K562 (cell line): ENCODE measurements at regions not wholly inside any gene's neighbourhood (a gene's known extent, or its start where the extent isn't known, plus 50 kb on each side); places are given as distances from the start of the nearest gene placed in this dataset.

Experiments
- ATAC-seq: fragments of 200-7000 bp; cut with Tn5 transposase; 3 replicates; pipeline ENCODE4 v1.9.1; 2020; ENCODE audit warnings: moderate library complexity
- BruUV-seq: library from RNA; stranded (reverse); fragments of 400-500 nt; replicated peaks from 2 replicates; lab custom pipeline; 2021; lab: Mats Ljungman, UMichigan
- CTCF ChIA-PET: fragments of 300-600 bp; formaldehyde crosslinking; extraction: SDS; loops from one replicate; lab custom pipeline; 2021; ENCODE audit warnings: low intra/inter-chr PET ratio; lab: Yijun Ruan, JAX
- POLR2A ChIA-PET: fragments of 300-600, 350-650 bp; sonication (Branson Sonifier 250); formaldehyde crosslinking; extraction: SDS; loops from one replicate; lab custom pipeline; 2021; ENCODE audit warnings: antibody characterized with exemption, inconsistent platforms; lab: Yijun Ruan, JAX
- DNase-seq, 4 experiments: peaks; one replicate each; pipeline versions ENCODE4 v3.0.0 to v3.0.0-alpha.2; 2011 to 2018; ENCODE audit warnings: low spot score in 3 of 4, mixed read lengths in 3 of 4; ENCODE audit errors: extremely low read depth in 1 of 4
- FAIRE-seq: peaks from 2 replicates; lab custom pipeline; 2011; peaks lifted over from hg19 to GRCh38; lab: Jason Lieb, UNC
- H2AFZ ChIP-seq: 2 replicates; pipeline ENCODE4 v1.6.0; 2011; ENCODE audit warnings: low read depth, low read length, control low read depth, inconsistent platforms
- H3K27ac ChIP-seq: fragments of 200-600 bp; 3 replicates; pipeline ENCODE4 v1.8.0; 2011; ENCODE audit warnings: low read depth, mild to moderate bottlenecking, control low read depth, inconsistent platforms, low read length, moderate library complexity, mixed read lengths; ENCODE audit errors: extremely low read depth
- H3K27me3 ChIP-seq, 2 experiments: fragments of 300-600 bp in 1 of 2; 2 replicates in 1 of 2; 3 replicates in 1 of 2; pipeline versions ENCODE4 v1.6.0 to v1.8.0; 2011; ENCODE audit warnings: inconsistent platforms in 2 of 2, low read length in 2 of 2, mild to moderate bottlenecking in 1 of 2, mixed read lengths in 1 of 2, moderate library complexity in 1 of 2; ENCODE audit not compliant: control insufficient read depth in 2 of 2, insufficient read depth in 2 of 2
- H3K36me3 ChIP-seq: fragments of 300-600 bp; 3 replicates; pipeline ENCODE4 v1.8.0; 2011; ENCODE audit warnings: mild to moderate bottlenecking, low read length, inconsistent platforms; ENCODE audit not compliant: control insufficient read depth, insufficient read depth
- H3K4me1 ChIP-seq, 2 experiments: fragments of 200-600 bp in 1 of 2; replicated peaks in 1 of 2; 2 replicates in 1 of 2; 3 replicates in 1 of 2; pipeline versions ENCODE4 v1.5.1 to v1.8.0; 2011; ENCODE audit warnings: inconsistent platforms in 2 of 2, low read length in 2 of 2, mild to moderate bottlenecking in 1 of 2, mixed read lengths in 1 of 2, moderate library complexity in 1 of 2; ENCODE audit not compliant: control insufficient read depth in 2 of 2, insufficient read depth in 2 of 2
- H3K4me2 ChIP-seq: 2 replicates; pipeline ENCODE4 v1.6.1; 2011; ENCODE audit warnings: low read length, control low read depth, inconsistent platforms, mixed read lengths; ENCODE audit not compliant: insufficient read depth
- H3K4me3 ChIP-seq: fragments of 200-600 bp; sonication (generic), shearing (Covaris generic); 2 replicates; pipeline ENCODE4 v1.5.1; 2016; ENCODE audit warnings: control low read depth, inconsistent platforms
- H3K79me2 ChIP-seq: fragments of 200-600 bp; 3 replicates; pipeline ENCODE4 v1.8.0; 2011; ENCODE audit warnings: low read length, inconsistent platforms; ENCODE audit not compliant: control insufficient read depth, insufficient read depth
- H3K9ac ChIP-seq, 2 experiments: 2 replicates each; pipeline versions ENCODE4 v1.6.0 to v1.6.1; 2011; ENCODE audit warnings: low read depth in 2 of 2, low read length in 2 of 2, control low read depth in 1 of 2, inconsistent platforms in 1 of 2, mild to moderate bottlenecking in 1 of 2, mixed read lengths in 1 of 2; ENCODE audit not compliant: insufficient read depth in 1 of 2
- H3K9me1 ChIP-seq: one replicate; pipeline ENCODE4 v1.6.0; 2011; ENCODE audit warnings: inconsistent platforms, mild to moderate bottlenecking, low read length, moderate library complexity; ENCODE audit not compliant: control insufficient read depth, insufficient read depth
- H3K9me3 ChIP-seq: replicated peaks from 2 replicates; pipeline ENCODE4 v1.5.1; 2011; ENCODE audit warnings: low read depth, low read length, inconsistent platforms; ENCODE audit not compliant: control insufficient read depth, insufficient read depth
- H4K20me1 ChIP-seq: replicated peaks from 2 replicates; pipeline ENCODE4 v1.6.1; 2011; ENCODE audit warnings: low read length, inconsistent platforms, mixed read lengths; ENCODE audit not compliant: control insufficient read depth, insufficient read depth
- CC2D1A ChIP-seq: fragments of 450-650 bp; IDR thresholded peaks from 2 replicates; pipeline ENCODE4 v1.6.1; 2017; ENCODE audit warnings: mild to moderate bottlenecking
- CREB1 ChIP-seq, 2 experiments: sonication (generic) in 1 of 2; formaldehyde crosslinking in 1 of 2; IDR thresholded peaks; 2 replicates each; pipeline versions ENCODE4 v1.6.1 to v1.8.0; 2012 to 2022; ENCODE audit warnings: inconsistent platforms in 1 of 2, mild to moderate bottlenecking in 1 of 2, missing genetic modification reagents in 1 of 2, moderate library complexity in 1 of 2
- ELK3 ChIP-seq: fragments of 450-650 bp; formaldehyde crosslinking; IDR thresholded peaks from 2 replicates; pipeline ENCODE4 v1.4.0; 2020; ENCODE audit warnings: mild to moderate bottlenecking
- HES1 ChIP-seq: fragments of 450-650 bp; IDR thresholded peaks from 2 replicates; pipeline ENCODE4 v1.6.1; 2016; ENCODE audit warnings: low read depth, mild to moderate bottlenecking, moderate library complexity
- MCM3 ChIP-seq: fragments of 450-650 bp; IDR thresholded peaks from 2 replicates; pipeline ENCODE4 v1.6.1; 2016
- POLR2A ChIP-seq: fragments of 450-650 bp; conservative IDR thresholded peaks from 2 replicates; pipeline ENCODE4 v1.6.1; 2016
- RAD51 ChIP-seq: fragments of 450-650 bp; IDR thresholded peaks from 2 replicates; pipeline ENCODE4 v1.7.1; 2016; ENCODE audit warnings: low read depth, mild to moderate bottlenecking, borderline replicate concordance
- TCFL5 ChIP-seq: fragments of 250-450 bp; sonication (Bioruptor Pico); conservative IDR thresholded peaks from 2 replicates; pipeline ENCODE4 v1.6.1; 2021; ENCODE audit warnings: mild to moderate bottlenecking, moderate library complexity, matching md5 sums
- TGIF2 ChIP-seq: sonication (generic); formaldehyde crosslinking; IDR thresholded peaks from 2 replicates; pipeline ENCODE4 v1.8.1; 2022; ENCODE audit warnings: mild to moderate bottlenecking, missing genetic modification reagents, moderate library complexity
- USF2 ChIP-seq: sonication (generic); formaldehyde crosslinking; IDR thresholded peaks from 2 replicates; pipeline ENCODE4 v1.5.0; 2020; ENCODE audit warnings: missing genetic modification reagents
- ZBTB49 ChIP-seq: sonication (generic); formaldehyde crosslinking; IDR thresholded peaks from 2 replicates; pipeline ENCODE4 v1.8.0; 2022; ENCODE audit warnings: missing genetic modification reagents, mild to moderate bottlenecking, borderline replicate concordance
- ZHX1 ChIP-seq: fragments of 150-350 bp; conservative IDR thresholded peaks from 2 replicates; pipeline ENCODE4 v1.6.1; 2014; ENCODE audit warnings: low read length
- ZNF134 ChIP-seq: fragments of 250-450 bp; sonication (Bioruptor Pico); conservative IDR thresholded peaks from 2 replicates; pipeline ENCODE4 v1.4.0; 2020
- ZNF507 ChIP-seq: conservative IDR thresholded peaks from 2 replicates; pipeline ENCODE4 v1.6.1; 2017; ENCODE audit warnings: missing genetic modification characterization, missing compliant biosample characterization
- ZNF511 ChIP-seq: sonication (generic); formaldehyde crosslinking; IDR thresholded peaks from 2 replicates; pipeline ENCODE4 v1.8.0; 2022; ENCODE audit warnings: mild to moderate bottlenecking, missing genetic modification reagents
- WGBS: fragments of 100-300 bp; shearing (Covaris generic); methylation state at CpG from one replicate; pipeline ENCODE4 v1.1.6; 2016; ENCODE audit warnings: low coverage, mixed read lengths; ENCODE audit not compliant: insufficient coverage; ENCODE audit errors: missing lambda C conversion rate; 5-methylcytosine and 5-hydroxymethylcytosine counted together
- in situ Hi-C: fragments of 300-500 bp; cut with MboI; formaldehyde crosslinking; loops from 4 replicates; pipeline ENCODE4 v1.15.0; 2018; ENCODE audit warnings: inconsistent platforms, mixed read lengths
- intact Hi-C: fragments of 100-400 bp; cut with micrococcal nuclease; formaldehyde crosslinking; loops from 2 replicates; pipeline ENCODE4 v1.14.2; 2022

- BruUV-seq: no TSS peak
- peak; percentile 81 for FAIRE-seq
- CTCF ChIA-PET: no interaction called here
- TF ChIP-seq ELK3 (CRISPR knock-in tag): no peak
- no peak for TF ChIP-seq TCFL5 (CRISPR knock-in tag)
- TF ChIP-seq POLR2A: no peak
- TF ChIP-seq RAD51: no peak
- TF ChIP-seq ZNF134 (CRISPR knock-in tag): no peak
- no peak for TF ChIP-seq ZHX1
- no peak for TF ChIP-seq CREB1 (IDR thresholded peaks at IDR 0.05)
- no peak for TF ChIP-seq CREB1 (CRISPR knock-in tag; IDR thresholded peaks at IDR 0.05)
- TF ChIP-seq USF2 (CRISPR knock-in tag): no peak
- TF ChIP-seq ZNF507 (tag): no peak
- no peak for TF ChIP-seq TGIF2
- peak; percentile 74; the same call in 1 of the 2 replicates for TF ChIP-seq HES1
- TF ChIP-seq MCM3: no peak
- no peak for TF ChIP-seq ZBTB49 (CRISPR knock-in tag)
- TF ChIP-seq ZNF511 (CRISPR knock-in tag): no peak
- TF ChIP-seq CC2D1A: no peak
These were observed 54.3 kb upstream of the SLC39A10 start for GRCh38 chr2:195602687-195603086.

More at GRCh38 chr2:195602687-195603086, 54.3 kb upstream of the SLC39A10 start:
- H3K79me2 ChIP-seq: no peaks in the 10 kb centered on the region
- POLR2A ChIA-PET: interaction anchor here (1.0 to 1.2 kb wide), 2 partner anchors 11 to 69 kb away, joined by 3 read pairs; no protein-coding TSS in a partner anchor
- no peaks in the 10 kb centered on the region; the same call in none of the 2 replicates for H3K9me3 ChIP-seq
- no peaks in the 10 kb centered on the region for H3K27me3 ChIP-seq
- intact Hi-C loops (no loop called here), in situ Hi-C loops (no loop called here)
- H3K9ac ChIP-seq: no peak overlapping the region; a peak in 1 of 4 replicates
- H3K9me1 ChIP-seq: no peaks in the 10 kb centered on the region
- WGBS: 4% methylated on average over 7 of the region's 7 CpGs
- no peaks in the 10 kb centered on the region; the same call in 2 of the 3 replicates for H3K36me3 ChIP-seq
- no peaks in the 10 kb centered on the region for H4K20me1 ChIP-seq
- H3K4me1 ChIP-seq: peaks cover 3 to 12% of the 10 kb centered on the region in 2 experiments; a peak in 4 of 5 replicates
- no peak overlapping the region; the same call in 1 of the 2 replicates for H3K4me2 ChIP-seq
- H3K27ac ChIP-seq: peak overlapping the region; percentile 57; the same call in 2 of the 3 replicates
- peak in 2 of 4 experiments; percentile 32 to 56 for DNase-seq
- peak; percentile 76 for ATAC-seq
- H3K4me3 ChIP-seq: no peak overlapping the region
- H2AFZ ChIP-seq: peak overlapping the region; percentile 58; the same call in 1 of the 2 replicates
